ENCODE measurements at regions not wholly inside any gene's neighbourhood (a gene's known extent, or its start where the extent isn't known, plus 50 kb on each side); places are given as distances from the start of the nearest gene placed in this dataset.

- DNase-seq (ENCODE audit: low spot score in 2 of 2, unreplicated experiment in 2 of 2): no peak
- no peak overlapping the region for H3K27ac Mint-ChIP-seq
- TF ChIP-seq CTCF (IDR thresholded peaks at IDR 0.05; ENCODE audit: unreplicated experiment): no peak
- no peak overlapping the region for H3K4me3 Mint-ChIP-seq
- peaks cover 24% of the 10 kb centered on the region for H3K4me1 Mint-ChIP-seq
- H3K36me3 Mint-ChIP-seq: no peaks in the 10 kb centered on the region
- no peaks in the 10 kb centered on the region for H3K9me3 Mint-ChIP-seq
- H3K27me3 Mint-ChIP-seq (ENCODE audit: low read depth): no peaks in the 10 kb centered on the region
Measured at GRCh38 chr18:10269261-10269660, 185.2 kb upstream of the APCDD1 start.

GRCh38 chr18:10270151-10270571 lies 184.3 kb upstream of the APCDD1 start:
- no peak for DNase-seq (ENCODE audit: low spot score in 2 of 2, unreplicated experiment in 2 of 2)
- H3K27ac Mint-ChIP-seq: peak overlapping the region; percentile 22
- H3K4me3 Mint-ChIP-seq: no peak overlapping the region
- H3K36me3 Mint-ChIP-seq: no peaks in the 10 kb centered on the region
- no peaks in the 10 kb centered on the region for H3K27me3 Mint-ChIP-seq (ENCODE audit: low read depth)
- no peak for TF ChIP-seq CTCF (IDR thresholded peaks at IDR 0.05; ENCODE audit: unreplicated experiment)
- H3K9me3 Mint-ChIP-seq: no peaks in the 10 kb centered on the region
- peaks cover 24% of the 10 kb centered on the region for H3K4me1 Mint-ChIP-seq

- Mint-ChIP-seq H3K9me3 (peaks cover 4% of the 10 kb centered on the region), H3K27me3 (ENCODE audit: low read depth) (no peaks in the 10 kb centered on the region), H3K4me3 (no peak overlapping the region), H3K4me1 (peaks cover 19% of the 10 kb centered on the region), H3K36me3 (no peaks in the 10 kb centered on the region), H3K27ac (no peak overlapping the region)
- TF ChIP-seq CTCF (IDR thresholded peaks at IDR 0.05; ENCODE audit: unreplicated experiment): no peak
- no peak for DNase-seq (ENCODE audit: low spot score in 2 of 2, unreplicated experiment in 2 of 2)
Measured at GRCh38 chr18:10271481-10271880, 183.0 kb upstream of the APCDD1 start.

- no peak overlapping the region for H3K27ac Mint-ChIP-seq
- DNase-seq (ENCODE audit: low spot score in 2 of 2, unreplicated experiment in 2 of 2): no peak
- no peak overlapping the region for H3K4me3 Mint-ChIP-seq
- no peak for TF ChIP-seq CTCF (IDR thresholded peaks at IDR 0.05; ENCODE audit: unreplicated experiment)
- no peaks in the 10 kb centered on the region for H3K27me3 Mint-ChIP-seq (ENCODE audit: low read depth)
- H3K9me3 Mint-ChIP-seq: peaks cover 4% of the 10 kb centered on the region
- H3K36me3 Mint-ChIP-seq: no peaks in the 10 kb centered on the region
- peaks cover 12% of the 10 kb centered on the region for H3K4me1 Mint-ChIP-seq
Measured at GRCh38 chr18:10274301-10274700, 180.1 kb upstream of the APCDD1 start.

GRCh38 chr18:10275486-10275885 lies 178.9 kb upstream of the APCDD1 start:
- H3K27me3 Mint-ChIP-seq (ENCODE audit: low read depth): no peaks in the 10 kb centered on the region
- H3K4me3 Mint-ChIP-seq: no peak overlapping the region
- peaks cover 4% of the 10 kb centered on the region for H3K4me1 Mint-ChIP-seq
- H3K36me3 Mint-ChIP-seq: no peaks in the 10 kb centered on the region
- H3K9me3 Mint-ChIP-seq: peaks cover 4% of the 10 kb centered on the region
- DNase-seq (ENCODE audit: low spot score in 2 of 2, unreplicated experiment in 2 of 2): no peak
- no peak overlapping the region for H3K27ac Mint-ChIP-seq
- TF ChIP-seq CTCF (IDR thresholded peaks at IDR 0.05; ENCODE audit: unreplicated experiment): no peak

- no peak overlapping the region for H3K4me3 Mint-ChIP-seq
- H3K36me3 Mint-ChIP-seq: no peaks in the 10 kb centered on the region
- TF ChIP-seq CTCF (IDR thresholded peaks at IDR 0.05; ENCODE audit: unreplicated experiment): no peak
- H3K27me3 Mint-ChIP-seq (ENCODE audit: low read depth): no peaks in the 10 kb centered on the region
- no peak overlapping the region for H3K27ac Mint-ChIP-seq
- H3K9me3 Mint-ChIP-seq: peaks cover 4% of the 10 kb centered on the region
- peaks cover 17% of the 10 kb centered on the region for H3K4me1 Mint-ChIP-seq
- no peak for DNase-seq (ENCODE audit: low spot score in 2 of 2, unreplicated experiment in 2 of 2)
Measured at GRCh38 chr18:10278265-10278664, 176.2 kb upstream of the APCDD1 start.
